Calu3 (cell line): ENCODE measurements at regions not wholly inside any gene's neighbourhood (a gene's known extent, or its start where the extent isn't known, plus 50 kb on each side); places are given as distances from the start of the nearest gene placed in this dataset.

Experiments used
- BruUV-seq: library from RNA; stranded (reverse); fragments of 400-500 nt; replicated peaks from 2 replicates; lab custom pipeline; 2021; lab: Mats Ljungman, UMichigan
- CTCF ChIA-PET: fragments of 300-600 bp; sonication (Branson Sonifier 250); formaldehyde crosslinking; loops from one replicate; lab custom pipeline; 2022; ENCODE audit warnings: antibody characterized with exemption; lab: Charles Lee
- DNase-seq: peaks from one replicate; pipeline ENCODE4 v3.0.0; 2022
- H3K27ac Mint-ChIP-seq: one replicate; pipeline ENCODE4 v1.8.0; 2022; ENCODE audit warnings: mixed read lengths; ENCODE audit not compliant: unreplicated experiment
- H3K27me3 Mint-ChIP-seq: one replicate; pipeline ENCODE4 v1.8.0; 2022; ENCODE audit warnings: mixed read lengths; ENCODE audit not compliant: unreplicated experiment
- H3K36me3 Mint-ChIP-seq: one replicate; pipeline ENCODE4 v1.8.0; 2022; ENCODE audit warnings: mild to moderate bottlenecking, moderate library complexity, mixed read lengths; ENCODE audit not compliant: insufficient read depth, unreplicated experiment
- H3K4me1 Mint-ChIP-seq: one replicate; pipeline ENCODE4 v1.8.0; 2022; ENCODE audit warnings: mild to moderate bottlenecking, low read depth, mixed read lengths; ENCODE audit not compliant: unreplicated experiment
- H3K4me3 Mint-ChIP-seq: one replicate; pipeline ENCODE4 v1.8.0; 2022; ENCODE audit warnings: mild to moderate bottlenecking, low read depth, moderate library complexity, mixed read lengths; ENCODE audit not compliant: unreplicated experiment
- H3K9me3 Mint-ChIP-seq: one replicate; pipeline ENCODE4 v1.8.0; 2022; ENCODE audit warnings: low read depth, mixed read lengths; ENCODE audit not compliant: unreplicated experiment
- intact Hi-C: fragments of 100-400 bp; cut with micrococcal nuclease; formaldehyde crosslinking; loops from one replicate; pipeline ENCODE4 v1.10.0; 2022; ENCODE audit not compliant: unreplicated experiment
- TF ChIP-seq, protein P1 (sequence below): fragments of 200-600 bp; IDR thresholded peaks from one replicate; pipeline ENCODE4 v1.8.0; 2022; ENCODE audit warnings: antibody characterized with exemption; ENCODE audit not compliant: unreplicated experiment

DNA sequence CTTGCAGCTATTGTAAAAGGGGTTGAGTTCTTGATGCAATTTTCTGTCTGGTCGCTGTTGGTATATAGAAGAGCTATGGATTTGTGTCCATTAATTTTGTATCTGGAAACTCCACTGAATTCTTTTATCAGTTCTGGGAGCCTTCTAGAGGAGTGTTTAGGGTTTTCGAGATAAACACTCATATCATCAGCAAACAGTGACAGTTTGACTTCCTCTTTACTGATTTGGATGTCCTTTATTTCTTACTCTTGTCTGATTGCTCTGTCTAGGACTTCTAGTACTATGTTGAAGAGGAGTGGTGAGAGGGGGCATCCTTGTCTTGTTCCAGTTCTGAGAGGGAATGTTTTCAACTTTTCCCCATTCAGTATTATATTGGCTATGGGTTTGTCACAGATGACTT, 120.8 kb upstream of the SSTR4 start:
- no TSS peak for BruUV-seq
- TF ChIP-seq, protein P1, sequence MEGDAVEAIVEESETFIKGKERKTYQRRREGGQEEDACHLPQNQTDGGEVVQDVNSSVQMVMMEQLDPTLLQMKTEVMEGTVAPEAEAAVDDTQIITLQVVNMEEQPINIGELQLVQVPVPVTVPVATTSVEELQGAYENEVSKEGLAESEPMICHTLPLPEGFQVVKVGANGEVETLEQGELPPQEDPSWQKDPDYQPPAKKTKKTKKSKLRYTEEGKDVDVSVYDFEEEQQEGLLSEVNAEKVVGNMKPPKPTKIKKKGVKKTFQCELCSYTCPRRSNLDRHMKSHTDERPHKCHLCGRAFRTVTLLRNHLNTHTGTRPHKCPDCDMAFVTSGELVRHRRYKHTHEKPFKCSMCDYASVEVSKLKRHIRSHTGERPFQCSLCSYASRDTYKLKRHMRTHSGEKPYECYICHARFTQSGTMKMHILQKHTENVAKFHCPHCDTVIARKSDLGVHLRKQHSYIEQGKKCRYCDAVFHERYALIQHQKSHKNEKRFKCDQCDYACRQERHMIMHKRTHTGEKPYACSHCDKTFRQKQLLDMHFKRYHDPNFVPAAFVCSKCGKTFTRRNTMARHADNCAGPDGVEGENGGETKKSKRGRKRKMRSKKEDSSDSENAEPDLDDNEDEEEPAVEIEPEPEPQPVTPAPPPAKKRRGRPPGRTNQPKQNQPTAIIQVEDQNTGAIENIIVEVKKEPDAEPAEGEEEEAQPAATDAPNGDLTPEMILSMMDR = no peak
- no peak overlapping the region for H3K4me3 Mint-ChIP-seq
- no peaks in the 10 kb centered on the region for H3K4me1 Mint-ChIP-seq
- H3K27ac Mint-ChIP-seq = no peak overlapping the region
- H3K27me3 Mint-ChIP-seq = peaks cover 33% of the 10 kb centered on the region
- CTCF ChIA-PET = no interaction called here
- no peaks in the 10 kb centered on the region for H3K9me3 Mint-ChIP-seq
- H3K36me3 Mint-ChIP-seq = no peaks in the 10 kb centered on the region
- DNase-seq = no peak
- intact Hi-C loops = no loop called here

GRCh38 chr20:22915512-22915911, 119.6 kb upstream of the SSTR4 start:
- H3K4me3 Mint-ChIP-seq = no peak overlapping the region
- H3K27me3 Mint-ChIP-seq = peaks cover 38% of the 10 kb centered on the region

DNA sequence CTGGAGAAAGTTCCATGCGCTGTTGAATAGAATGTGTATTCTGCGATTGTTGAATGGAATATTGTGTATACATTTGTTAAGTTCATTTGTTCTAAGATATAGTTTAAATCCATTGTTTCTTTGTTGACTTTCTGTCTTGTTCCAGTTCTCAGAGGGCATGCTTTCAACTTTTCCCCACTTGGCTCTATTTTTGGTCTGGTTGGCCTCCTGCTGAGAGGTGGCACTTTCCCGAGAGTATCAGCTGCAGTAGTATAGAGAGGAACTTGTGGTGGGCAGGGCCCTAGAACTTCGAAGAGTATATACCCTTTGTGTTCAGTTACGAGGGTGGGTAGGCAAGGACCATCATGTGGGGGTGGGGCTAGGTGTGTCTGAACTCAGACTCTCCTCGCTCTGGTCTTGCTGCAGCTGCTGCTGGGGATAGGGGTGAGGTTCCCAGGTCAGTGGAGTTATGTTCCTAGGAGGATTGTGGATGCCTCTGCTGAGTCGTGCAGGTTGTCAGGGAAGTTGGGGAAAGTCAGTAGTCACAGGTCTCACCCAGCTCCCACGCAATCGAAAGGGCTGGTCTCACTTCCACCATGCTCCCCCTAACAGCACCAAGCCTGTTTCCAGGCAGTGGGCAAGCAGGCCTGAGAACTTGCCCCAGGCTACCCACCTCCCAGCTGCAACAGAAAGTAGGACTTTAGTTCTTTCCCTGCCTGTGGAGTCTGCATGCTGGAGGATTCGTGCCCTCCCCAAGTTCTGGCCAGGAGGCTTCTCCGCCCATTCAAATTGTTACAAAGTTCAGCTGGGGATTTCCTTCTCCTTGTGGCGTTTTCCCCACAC, 118.9 kb upstream of the SSTR4 start:
- Mint-ChIP-seq H3K4me3 (no peak overlapping the region), H3K27ac (no peak overlapping the region), H3K4me1 (no peaks in the 10 kb centered on the region), H3K36me3 (no peaks in the 10 kb centered on the region), H3K27me3 (peaks cover 38% of the 10 kb centered on the region), H3K9me3 (no peaks in the 10 kb centered on the region)
- TF ChIP-seq, protein P1 = no peak
- DNase-seq = no peak
- intact Hi-C loops = no loop called here
- no TSS peak for BruUV-seq
- CTCF ChIA-PET = no interaction called here

More at GRCh38 chr20:22915512-22915911, 119.6 kb upstream of the SSTR4 start:
- no TSS peak for BruUV-seq
- TF ChIP-seq, protein P1 = no peak
- Mint-ChIP-seq H3K36me3 (no peaks in the 10 kb centered on the region), H3K9me3 (no peaks in the 10 kb centered on the region), H3K4me1 (no peaks in the 10 kb centered on the region), H3K27ac (no peak overlapping the region)
- intact Hi-C loops = no loop called here
- DNase-seq = no peak
- CTCF ChIA-PET = no interaction called here

DNA sequence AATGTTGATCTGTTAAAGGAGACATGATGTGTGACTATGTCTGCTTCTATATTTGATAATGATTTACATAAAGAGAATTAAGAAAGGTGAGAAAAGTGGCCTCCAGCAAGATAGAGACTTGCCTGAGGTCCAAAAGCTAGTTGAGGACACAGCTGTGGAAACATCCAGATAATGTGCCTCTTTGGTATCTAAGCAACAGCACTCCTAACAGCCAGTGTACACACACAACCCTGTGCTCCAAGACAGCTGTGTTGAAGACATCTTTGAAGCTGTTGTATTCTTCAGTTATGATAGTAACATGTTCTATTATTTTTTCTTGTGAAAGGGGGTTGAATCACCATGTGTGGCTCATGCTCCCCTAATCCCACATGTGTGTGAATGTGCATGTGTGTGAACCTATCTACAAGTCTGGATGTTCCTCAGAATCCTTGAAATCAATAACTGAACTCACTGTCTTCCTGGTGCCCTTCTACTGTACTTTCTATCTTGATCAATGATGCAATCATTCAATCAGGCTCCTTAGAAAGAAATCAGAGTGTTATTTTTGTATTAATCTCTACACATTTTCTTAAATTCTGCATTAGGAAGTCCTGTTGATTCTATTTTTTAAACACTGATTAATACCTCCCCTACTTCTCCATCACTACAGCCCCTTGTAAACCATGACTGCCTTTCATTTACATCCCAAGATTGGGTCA, 116.7 kb upstream of the SSTR4 start:
- no peaks in the 10 kb centered on the region for H3K9me3 Mint-ChIP-seq
- CTCF ChIA-PET = no interaction called here
- no peaks in the 10 kb centered on the region for H3K36me3 Mint-ChIP-seq
- peaks cover 38% of the 10 kb centered on the region for H3K27me3 Mint-ChIP-seq
- H3K4me1 Mint-ChIP-seq = no peaks in the 10 kb centered on the region
- H3K4me3 Mint-ChIP-seq = no peak overlapping the region
- no peak overlapping the region for H3K27ac Mint-ChIP-seq
- no peak for DNase-seq
- TF ChIP-seq, protein P1 = no peak
- intact Hi-C loops = no loop called here
- no TSS peak for BruUV-seq
